ENCODE measurements at regions not wholly inside any gene's neighbourhood (a gene's known extent, or its start where the extent isn't known, plus 50 kb on each side); places are given as distances from the start of the nearest gene placed in this dataset.

- DNase-seq: no peak
- no peak overlapping the region for H2AFZ ChIP-seq (ENCODE audit: low read depth)
- H3K9me2 ChIP-seq: no peaks in the 10 kb centered on the region
- H3K27ac ChIP-seq (ENCODE audit: low read depth in 2 of 2, low read length in 1 of 2): no peak overlapping the region
- WGBS (ENCODE audit: low lambda C conversion rate): 33% methylated on average over 1 of the region's 1 CpG
- no peaks in the 10 kb centered on the region for H3K36me3 ChIP-seq (replicated peaks in 1 of 2; ENCODE audit: control insufficient read depth in 1 of 2, insufficient read depth in 2 of 2, low read length in 1 of 2)
- TF ChIP-seq FOXM1 (IDR thresholded peaks at IDR 0.05; ENCODE audit: low read depth): no peak
- TF ChIP-seq CTCF (IDR thresholded peaks at IDR 0.05): no peak
- TF ChIP-seq RXRA (IDR thresholded peaks at IDR 0.05; ENCODE audit: borderline replicate concordance, low read depth): no peak
- no peak for TF ChIP-seq ELF1 (IDR thresholded peaks at IDR 0.05)
- no peak for TF ChIP-seq YY1 (IDR thresholded peaks at IDR 0.05; ENCODE audit: low read depth)
- TF ChIP-seq NRF1 (IDR thresholded peaks at IDR 0.05; ENCODE audit: low read depth, low read length): no peak
- TF ChIP-seq SIN3A (IDR thresholded peaks at IDR 0.05; ENCODE audit: borderline replicate concordance, low read depth, low read length): no peak
- TF ChIP-seq MEF2A (IDR thresholded peaks at IDR 0.05; ENCODE audit: borderline replicate concordance, low read depth): no peak
- no peak for TF ChIP-seq TEAD4 (IDR thresholded peaks at IDR 0.05; ENCODE audit: borderline replicate concordance, insufficient read depth)
- no peak for TF ChIP-seq NFIC (IDR thresholded peaks at IDR 0.05; ENCODE audit: borderline replicate concordance)
- no peak for TF ChIP-seq FOSL2 (IDR thresholded peaks at IDR 0.05; ENCODE audit: borderline replicate concordance, low read depth)
- TF ChIP-seq FOXJ3 (CRISPR knock-in tag; IDR thresholded peaks at IDR 0.05): no peak
- TF ChIP-seq RAD21 (IDR thresholded peaks at IDR 0.05; ENCODE audit: low read length): no peak
- no peak for TF ChIP-seq IRF3 (IDR thresholded peaks at IDR 0.05; ENCODE audit: low read depth, low read length)
- TF ChIP-seq ZBTB33 (IDR thresholded peaks at IDR 0.05; ENCODE audit: borderline replicate concordance, low read depth): no peak
- no peak for TF ChIP-seq USF1 (IDR thresholded peaks at IDR 0.05; ENCODE audit: borderline replicate concordance, low read depth)
- TF ChIP-seq EZH2phosphoT487 (IDR thresholded peaks at IDR 0.05; ENCODE audit: borderline replicate concordance, low read depth): no peak
- no peak for TF ChIP-seq USF2 (IDR thresholded peaks at IDR 0.05; ENCODE audit: borderline replicate concordance, low read depth, low read length)
- TF ChIP-seq JUND (IDR thresholded peaks at IDR 0.05): no peak
- no peaks in the 10 kb centered on the region for H4K20me1 ChIP-seq (ENCODE audit: insufficient read depth)
- ChIA-PET CTCF (interaction anchor here (1.1 to 1.7 kb wide), 2 partner anchors 15 to 443 kb away, joined by 3 read pairs; no protein-coding TSS in a partner anchor), POLR2A (no interaction called here)
- no peaks in the 10 kb centered on the region for H3F3A ChIP-seq (replicated peaks; ENCODE audit: insufficient read depth)
- no peak overlapping the region for H3K4me2 ChIP-seq
- no peaks in the 10 kb centered on the region for H3K27me3 ChIP-seq (ENCODE audit: insufficient read depth)
- no peak overlapping the region for H3K4me3 ChIP-seq (ENCODE audit: low read depth in 2 of 2, low read length in 1 of 2)
- no peaks in the 10 kb centered on the region for H3K79me2 ChIP-seq (ENCODE audit: insufficient read depth)
- H3K9me3 ChIP-seq: no peaks in the 10 kb centered on the region
- no peak overlapping the region for H3K9ac ChIP-seq
- no peaks in the 10 kb centered on the region for H3K4me1 ChIP-seq (ENCODE audit: control insufficient read depth in 1 of 2, insufficient read depth in 2 of 2, low read depth in 1 of 2, low read length in 1 of 2)
These were observed 516.7 kb downstream of the JRKL start for GRCh38 chr11:96906476-96906875.

All from SK-N-SH (cell line).